ENCODE measurements at regions not wholly inside any gene's neighbourhood (a gene's known extent, or its start where the extent isn't known, plus 50 kb on each side); places are given as distances from the start of the nearest gene placed in this dataset.
A peak's percentile ranks its signal among the peaks of the same experiment; 100 is the strongest.

- TF ChIP-seq ZBTB11 (CRISPR knock-in tag; IDR thresholded peaks at IDR 0.05) (no peak), ETV6 (IDR thresholded peaks at IDR 0.05; ENCODE audit: borderline replicate concordance in 1 of 2, low read depth in 2 of 2, low read length in 1 of 2) (peak in 1 of 2 experiments; percentile 80; a peak in 2 of 4 replicates), ETV6 (CRISPR knock-in tag; IDR thresholded peaks at IDR 0.05; ENCODE audit: borderline replicate concordance) (no peak), BRCA1 (IDR thresholded peaks at IDR 0.05) (no peak), BRCA1 (CRISPR knock-in tag; IDR thresholded peaks at IDR 0.05) (no peak), U2AF1 (optimal IDR thresholded peaks at IDR 0.05; ENCODE audit: low read depth, low read length) (no peak), ZBTB17 (CRISPR knock-in tag; IDR thresholded peaks at IDR 0.05) (no peak), DNMT1 (IDR thresholded peaks at IDR 0.05) (no peak), TSHZ1 (CRISPR knock-in tag; IDR thresholded peaks at IDR 0.05) (no peak), GTF2E2 (tag; IDR thresholded peaks at IDR 0.05) (no peak), PKNOX1 (IDR thresholded peaks at IDR 0.05) (peak; percentile 37; the same call in 1 of the 2 replicates), ZNF277 (CRISPR knock-in tag; IDR thresholded peaks at IDR 0.05; ENCODE audit: borderline replicate concordance) (no peak), PBX2 (CRISPR knock-in tag; IDR thresholded peaks at IDR 0.05; ENCODE audit: low read depth) (no peak), PBX2 (tag; conservative IDR thresholded peaks at IDR 0.05; ENCODE audit: low read depth) (peak; percentile 31; the same call in 1 of the 2 replicates)
Observed at GRCh38 chr1:227424159-227424680, 105.9 kb upstream of the CDC42BPA start (continued).
